HUES48 (cell line): ENCODE measurements at regions not wholly inside any gene's neighbourhood (a gene's known extent, or its start where the extent isn't known, plus 50 kb on each side); places are given as distances from the start of the nearest gene placed in this dataset.
"Not testable (repeated sequence)": the region's sequence is repeated elsewhere in the genome, so short reads cannot be mapped to it uniquely, and the experiment has no call there.

ENCODE experiments used
- H3K27ac ChIP-seq: one replicate; pipeline ENCODE4 v1.7.0; 2013; ENCODE audit warnings: low read depth, low read length, inconsistent platforms
- H3K27me3 ChIP-seq: 2 replicates; pipeline ENCODE4 v1.6.1; 2013; ENCODE audit warnings: mild to moderate bottlenecking, low read length; ENCODE audit not compliant: control insufficient read depth, insufficient read depth
- H3K36me3 ChIP-seq: 2 replicates; pipeline ENCODE4 v1.6.1; 2013; ENCODE audit warnings: low read length; ENCODE audit not compliant: control insufficient read depth, insufficient read depth
- H3K4me1 ChIP-seq: 2 replicates; pipeline ENCODE4 v1.6.1; 2013; ENCODE audit warnings: mild to moderate bottlenecking, low read length; ENCODE audit not compliant: control insufficient read depth, insufficient read depth
- H3K4me3 ChIP-seq: 2 replicates; pipeline ENCODE4 v1.5.1; 2013; ENCODE audit warnings: mild to moderate bottlenecking, low read depth, low read length
- H3K9ac ChIP-seq: 2 replicates; pipeline ENCODE4 v1.6.1; 2013; ENCODE audit warnings: mild to moderate bottlenecking, low read depth, low read length, moderate library complexity
- H3K9me3 ChIP-seq: 2 replicates; pipeline ENCODE4 v1.6.1; 2013; ENCODE audit warnings: low read length; ENCODE audit not compliant: control insufficient read depth, insufficient read depth

DNA sequence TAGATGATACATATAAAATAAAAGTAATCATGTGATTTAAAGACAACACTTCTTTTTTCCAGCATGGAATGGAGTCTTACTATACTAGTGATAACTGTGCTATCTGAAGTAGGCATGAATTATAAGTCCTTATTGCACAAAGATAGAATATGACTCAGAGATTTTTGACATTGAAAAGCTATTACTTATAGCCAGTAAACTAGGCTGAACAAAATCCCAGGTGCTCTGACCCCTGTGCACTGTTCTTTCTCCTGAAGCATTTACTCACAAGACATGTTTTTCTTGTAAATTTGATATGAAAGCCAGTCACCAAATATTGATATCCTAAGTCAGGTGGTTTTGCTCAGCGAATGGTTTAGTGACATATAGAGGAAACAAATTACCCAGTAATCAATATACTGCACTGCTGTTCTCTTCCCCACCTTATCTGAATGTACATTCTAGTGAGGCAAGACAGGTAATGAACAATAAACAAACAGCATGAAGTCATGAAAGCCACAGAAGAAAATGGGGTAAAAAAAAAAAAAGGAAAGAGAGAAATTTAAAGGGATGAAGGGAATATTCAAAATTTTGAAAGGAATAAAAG is 1567.0 kb upstream of the SPRY2 start:
- no peak overlapping the region for H3K9ac ChIP-seq
- no peaks in the 10 kb centered on the region for H3K4me1 ChIP-seq
- no peak overlapping the region for H3K27ac ChIP-seq
- no peaks in the 10 kb centered on the region for H3K27me3 ChIP-seq
- no peaks in the 10 kb centered on the region for H3K9me3 ChIP-seq
- no peaks in the 10 kb centered on the region for H3K36me3 ChIP-seq
- H3K4me3 ChIP-seq, result no peak overlapping the region

DNA sequence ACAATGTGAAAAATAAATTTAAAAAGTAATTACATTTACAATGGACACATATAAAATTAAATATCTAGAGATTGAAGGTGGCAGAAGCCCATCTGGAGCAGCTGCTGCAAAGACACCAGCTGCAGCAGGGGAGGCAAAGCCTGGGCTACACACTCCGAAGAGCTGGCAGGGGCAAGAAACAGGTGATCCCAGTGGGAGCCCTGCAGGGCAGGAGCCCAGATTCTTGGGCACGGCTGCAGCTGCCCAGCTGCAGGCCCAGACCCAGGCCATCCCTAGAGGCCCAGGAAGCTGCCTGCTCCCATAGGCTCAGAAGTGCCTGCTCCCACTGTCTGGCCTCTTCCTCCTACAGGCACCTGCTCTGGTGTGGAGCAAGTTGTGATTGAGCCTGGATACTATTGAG is 1547.9 kb upstream of the SPRY2 start:
- H3K4me1 ChIP-seq, result no peaks in the 10 kb centered on the region; the same call in 1 of the 2 replicates
- H3K36me3 ChIP-seq, result no peaks in the 10 kb centered on the region
- no peak overlapping the region for H3K4me3 ChIP-seq
- no peak overlapping the region for H3K27ac ChIP-seq
- no peak overlapping the region for H3K9ac ChIP-seq
- peaks cover 13% of the 10 kb centered on the region for H3K9me3 ChIP-seq
- H3K27me3 ChIP-seq, result no peaks in the 10 kb centered on the region

DNA sequence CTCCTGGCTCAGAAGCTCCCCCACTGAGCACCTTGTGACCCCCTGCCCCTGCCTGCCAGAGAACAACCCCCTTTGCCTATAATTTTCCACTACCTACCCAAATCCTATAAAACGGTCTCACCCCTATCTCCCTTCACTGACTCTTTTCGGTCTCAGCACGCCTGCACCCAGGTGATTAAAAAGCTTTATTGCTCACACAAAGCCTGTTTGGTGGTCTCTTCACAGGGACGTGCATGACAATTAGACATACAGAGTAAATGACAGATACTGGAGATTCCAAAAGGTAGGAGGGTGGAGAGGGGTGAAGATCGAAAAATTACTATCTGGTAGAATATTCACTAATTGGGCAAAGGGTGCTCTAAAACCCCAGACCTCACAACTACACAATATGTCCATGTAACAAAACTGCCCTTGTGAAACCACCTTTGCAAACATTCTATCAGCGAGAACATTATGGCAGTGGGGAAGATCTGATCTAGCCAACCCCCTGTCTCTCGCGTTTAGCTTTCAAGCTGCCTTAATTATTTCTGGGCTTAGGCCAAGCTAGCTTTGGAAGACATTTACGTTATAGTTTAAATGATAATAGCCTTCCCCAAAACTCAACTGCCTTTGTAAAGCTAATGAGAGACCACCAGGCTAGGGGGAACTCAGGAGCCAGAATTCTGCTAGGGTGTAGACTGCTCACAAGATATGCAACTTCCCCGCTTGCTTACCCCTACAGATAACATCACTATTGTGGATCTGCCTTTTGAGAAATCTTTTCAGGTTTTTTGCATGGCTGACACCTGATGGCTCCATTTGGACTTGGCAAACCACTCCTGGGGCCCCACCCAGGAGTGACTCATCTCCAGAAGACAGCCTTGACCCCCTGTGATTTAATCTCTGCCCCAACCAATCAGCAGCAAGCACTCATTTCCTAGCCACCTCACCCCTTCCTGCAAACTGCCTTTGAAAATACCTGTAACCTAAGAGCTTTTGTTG is 1534.0 kb upstream of the SPRY2 start:
- no peaks in the 10 kb centered on the region for H3K36me3 ChIP-seq
- peak overlapping the region; percentile 52 for H3K9ac ChIP-seq
- peaks cover 46% of the 10 kb centered on the region for H3K4me1 ChIP-seq
- peak overlapping the region; percentile 53 for H3K4me3 ChIP-seq
- no peaks in the 10 kb centered on the region for H3K9me3 ChIP-seq
- H3K27me3 ChIP-seq, result no peaks in the 10 kb centered on the region
- H3K27ac ChIP-seq, result peak overlapping the region; percentile 95

DNA sequence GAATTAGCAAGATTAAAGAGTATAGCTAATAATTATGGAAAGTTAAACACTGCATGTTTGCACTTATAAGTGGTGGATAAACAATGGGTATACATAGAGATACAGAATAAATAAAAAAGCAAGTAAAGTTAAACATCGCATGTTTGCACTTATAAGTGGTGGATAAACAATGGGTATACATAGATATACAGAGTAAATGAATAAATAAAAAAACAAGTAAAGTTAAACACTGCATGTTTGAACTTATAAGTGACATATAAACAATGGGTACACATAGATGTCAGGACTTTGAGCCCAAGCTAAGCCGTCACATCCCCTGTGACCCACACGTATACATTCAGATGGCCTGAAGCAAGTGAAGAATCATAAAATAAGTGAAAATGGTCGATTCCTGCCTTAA is 1533.3 kb upstream of the SPRY2 start:
- Histone ChIP-seq H3K27me3 (no peaks in the 10 kb centered on the region), H3K4me1 (peaks cover 46% of the 10 kb centered on the region), H3K27ac (peak overlapping the region; percentile 95), H3K4me3 (peak overlapping the region; percentile 53), H3K9me3 (no peaks in the 10 kb centered on the region), H3K9ac (peak overlapping the region; percentile 37; the same call in 1 of the 2 replicates), H3K36me3 (no peaks in the 10 kb centered on the region)

DNA sequence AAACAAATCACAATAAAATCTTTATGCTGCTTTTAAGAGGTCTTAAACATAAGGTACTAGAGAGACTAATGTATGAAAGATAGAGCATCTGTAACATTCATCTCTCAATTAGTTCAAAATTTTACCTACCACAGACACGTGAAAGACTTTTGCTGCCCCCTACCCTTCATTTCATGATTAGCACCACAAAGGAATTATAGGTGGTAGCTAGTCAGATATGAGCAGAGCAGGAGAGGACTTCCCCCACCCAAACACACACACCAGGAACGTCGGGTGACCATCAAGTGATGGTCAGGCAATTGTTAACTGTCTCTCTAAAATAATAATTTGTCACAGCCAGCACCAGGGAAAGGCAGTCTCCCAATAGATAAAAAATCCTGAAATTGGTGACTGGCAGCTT is 1531.7 kb upstream of the SPRY2 start:
- no peak overlapping the region for H3K4me3 ChIP-seq
- peaks cover 46% of the 10 kb centered on the region for H3K4me1 ChIP-seq
- no peaks in the 10 kb centered on the region for H3K27me3 ChIP-seq
- no peaks in the 10 kb centered on the region for H3K36me3 ChIP-seq
- no peak overlapping the region for H3K9ac ChIP-seq
- H3K9me3 ChIP-seq, result no peaks in the 10 kb centered on the region
- H3K27ac ChIP-seq, result no peak overlapping the region

DNA sequence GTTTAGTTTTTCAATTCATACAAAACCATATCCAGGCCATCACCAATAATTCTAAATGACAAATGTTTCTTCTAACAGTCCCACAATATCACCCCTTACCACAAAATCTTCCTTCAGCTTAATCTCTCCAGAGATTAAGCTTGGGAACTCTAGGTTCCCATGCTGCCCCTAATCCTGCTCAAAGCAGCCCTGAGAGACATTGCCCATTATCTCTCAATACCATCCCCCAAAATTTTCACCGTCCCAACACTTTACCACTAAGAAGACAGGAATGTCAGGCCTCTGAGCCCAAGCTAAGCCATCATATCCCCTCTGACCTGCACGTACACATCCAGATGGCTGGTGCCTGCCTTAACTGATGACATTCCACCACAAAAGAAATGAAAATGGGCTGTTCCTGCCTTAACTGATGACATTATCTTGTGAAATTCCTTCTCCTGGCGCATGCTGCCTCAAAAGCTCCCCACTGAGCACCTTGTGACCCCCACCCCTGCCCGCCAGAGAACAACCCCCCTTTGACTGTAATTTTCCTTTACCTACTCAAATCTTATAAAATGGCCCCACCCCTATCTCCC is 1530.9 kb upstream of the SPRY2 start:
- peaks cover 38% of the 10 kb centered on the region for H3K4me1 ChIP-seq
- not testable (repeated sequence) for H3K27ac ChIP-seq, H3K9me3 ChIP-seq, H3K36me3 ChIP-seq, H3K27me3 ChIP-seq, H3K9ac ChIP-seq, H3K4me3 ChIP-seq

DNA sequence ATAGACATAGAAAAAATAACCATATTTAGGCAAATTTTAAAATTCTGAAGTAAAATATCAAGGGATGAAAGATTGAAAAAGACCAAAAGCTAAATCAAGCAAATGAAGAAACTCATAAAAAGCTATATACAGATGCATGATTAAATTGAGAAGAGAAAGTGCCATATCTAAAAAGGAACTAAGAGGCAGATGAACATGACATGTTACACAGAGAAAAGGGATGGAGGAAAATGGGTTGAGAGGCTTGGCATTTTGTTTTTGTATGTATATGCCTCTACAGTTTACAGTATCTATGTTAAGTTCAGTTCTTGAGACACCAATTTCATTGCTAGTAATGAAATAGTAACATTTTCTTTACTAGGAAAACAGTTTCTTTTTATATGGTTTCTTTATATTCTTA is 1507.4 kb upstream of the SPRY2 start:
- Histone ChIP-seq H3K9ac (no peak overlapping the region), H3K27me3 (no peaks in the 10 kb centered on the region), H3K36me3 (no peaks in the 10 kb centered on the region), H3K27ac (no peak overlapping the region), H3K9me3 (no peaks in the 10 kb centered on the region), H3K4me3 (no peak overlapping the region), H3K4me1 (peaks cover 18% of the 10 kb centered on the region)

DNA sequence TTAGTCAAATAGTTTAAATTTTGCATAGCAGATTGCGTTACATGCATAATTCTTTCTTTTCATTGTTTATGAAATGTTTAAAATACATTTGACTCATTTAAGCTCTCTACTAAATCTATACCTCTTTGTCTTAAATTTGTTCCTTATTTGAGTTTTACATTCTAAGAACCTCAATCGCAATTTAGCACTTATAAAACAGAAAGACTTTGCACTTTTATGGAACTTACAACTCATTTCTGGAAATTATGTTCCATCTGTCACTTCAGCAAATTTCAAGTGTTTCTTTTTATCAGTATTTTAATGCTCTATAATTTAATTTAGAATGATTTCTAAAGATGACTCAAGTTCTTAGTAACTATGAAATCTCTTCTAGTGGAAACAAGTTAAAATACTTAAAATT is 1505.8 kb upstream of the SPRY2 start:
- H3K9ac ChIP-seq, result no peak overlapping the region
- H3K9me3 ChIP-seq, result no peaks in the 10 kb centered on the region
- peaks cover 18% of the 10 kb centered on the region for H3K4me1 ChIP-seq
- H3K36me3 ChIP-seq, result no peaks in the 10 kb centered on the region
- no peak overlapping the region for H3K4me3 ChIP-seq
- no peak overlapping the region for H3K27ac ChIP-seq
- H3K27me3 ChIP-seq, result no peaks in the 10 kb centered on the region

DNA sequence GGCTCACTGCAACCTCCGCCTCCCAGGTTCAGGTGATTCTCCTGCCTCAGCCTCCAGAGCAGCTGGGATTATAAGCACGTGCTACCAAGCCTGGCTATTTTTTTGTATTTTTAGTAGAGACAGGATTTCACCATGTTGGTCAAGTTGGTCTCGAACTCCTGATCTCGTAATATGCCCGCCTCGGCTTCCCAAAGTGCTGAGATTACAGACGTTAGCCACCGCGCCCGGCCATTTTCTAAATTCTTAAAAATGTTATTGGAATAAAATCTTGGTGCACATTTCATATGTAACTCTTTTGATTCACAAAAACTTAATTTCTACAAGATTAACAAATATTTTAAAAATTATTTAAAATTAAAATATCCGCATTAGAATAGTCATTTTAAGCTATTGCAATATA is 1480.3 kb upstream of the SPRY2 start:
- H3K4me3 ChIP-seq, result no peak overlapping the region
- H3K9ac ChIP-seq, result no peak overlapping the region
- no peaks in the 10 kb centered on the region for H3K4me1 ChIP-seq
- H3K27ac ChIP-seq, result no peak overlapping the region
- H3K9me3 ChIP-seq, result no peaks in the 10 kb centered on the region
- no peaks in the 10 kb centered on the region for H3K27me3 ChIP-seq
- no peaks in the 10 kb centered on the region for H3K36me3 ChIP-seq

DNA sequence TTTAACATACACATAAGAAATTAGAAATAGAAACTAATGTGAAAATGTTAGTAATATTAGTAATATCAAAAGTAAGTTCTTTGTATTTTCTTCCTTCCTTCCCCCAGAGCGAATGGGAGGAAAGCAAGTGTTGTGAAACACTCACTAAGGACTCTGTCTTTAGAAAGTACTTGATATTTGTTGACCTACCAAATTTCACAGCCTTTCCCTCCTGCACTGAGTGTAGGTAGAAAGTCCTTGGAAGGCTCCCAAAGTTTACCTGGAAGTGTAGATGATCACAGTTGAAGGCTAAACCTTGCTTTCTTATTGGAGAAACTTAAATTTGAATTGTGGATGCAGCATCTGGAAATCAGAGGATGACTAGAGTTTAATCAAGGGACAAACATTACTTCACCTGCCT is 1459.5 kb upstream of the SPRY2 start:
- H3K27me3 ChIP-seq, result no peaks in the 10 kb centered on the region
- H3K4me3 ChIP-seq, result no peak overlapping the region
- no peak overlapping the region for H3K9ac ChIP-seq
- no peaks in the 10 kb centered on the region for H3K36me3 ChIP-seq
- H3K4me1 ChIP-seq, result peaks cover 14% of the 10 kb centered on the region; the same call in 1 of the 2 replicates
- no peaks in the 10 kb centered on the region for H3K9me3 ChIP-seq
- H3K27ac ChIP-seq, result no peak overlapping the region

DNA sequence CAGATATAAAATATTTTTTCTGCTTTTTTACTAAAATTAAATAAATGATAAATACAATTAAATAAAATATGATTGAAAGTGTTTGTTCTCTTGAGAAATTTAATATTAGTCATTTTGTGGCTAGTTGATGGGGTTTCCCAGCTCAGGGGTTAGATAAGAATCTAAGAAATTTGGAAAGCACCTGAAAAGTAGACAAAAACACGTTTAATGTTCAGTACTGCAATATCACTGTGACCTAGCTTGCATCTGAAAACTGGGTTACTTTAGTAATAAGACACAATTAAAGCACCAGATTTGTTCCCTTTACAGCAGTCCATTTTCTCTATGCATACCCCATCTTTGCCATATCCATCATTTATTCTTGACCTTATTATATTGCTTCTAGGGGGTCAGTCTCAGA is 1454.8 kb upstream of the SPRY2 start:
- Histone ChIP-seq H3K27ac (no peak overlapping the region), H3K27me3 (no peaks in the 10 kb centered on the region), H3K36me3 (no peaks in the 10 kb centered on the region), H3K4me3 (no peak overlapping the region), H3K9me3 (no peaks in the 10 kb centered on the region), H3K4me1 (0 out of 2 replicates have a peak, but pooled peaks cover 1% of the 10 kb centered on the region), H3K9ac (no peak overlapping the region)
